Endothelial cell of umbilical vein (primary cell): ENCODE measurements at regions not wholly inside any gene's neighbourhood (a gene's known extent, or its start where the extent isn't known, plus 50 kb on each side); places are given as distances from the start of the nearest gene placed in this dataset.
A peak's percentile ranks its signal among the peaks of the same experiment; 100 is the strongest.

ENCODE experiments used
- EZH2 ChIP-seq: IDR thresholded peaks from 2 replicates; pipeline ENCODE4 v1.6.1; 2012; ENCODE audit warnings: borderline replicate concordance, low read depth, mild to moderate bottlenecking, moderate library complexity, low read length, inconsistent platforms; ENCODE audit not compliant: severe bottlenecking
- JUN ChIP-seq: IDR thresholded peaks from 2 replicates; pipeline ENCODE4 v1.6.1; 2011; ENCODE audit warnings: borderline replicate concordance, low read depth; ENCODE audit not compliant: insufficient read length, insufficient read depth
- POLR2A ChIP-seq: IDR thresholded peaks from 2 replicates; pipeline ENCODE4 v1.6.1; 2012; ENCODE audit warnings: low read depth, mild to moderate bottlenecking, control low read depth, low read length
- POLR2AphosphoS5 ChIP-seq: IDR thresholded peaks from 2 replicates; pipeline ENCODE4 v1.6.1; 2012; ENCODE audit warnings: low read depth, mild to moderate bottlenecking, control low read depth, low read length, moderate library complexity; ENCODE audit not compliant: insufficient read depth
- TF ChIP-seq, protein P1 (sequence below), 2 donors: IDR thresholded peaks; 1 replicate in 1 of 2; 2 replicates in 1 of 2; pipeline ENCODE4 v1.5.1; 2011; ENCODE audit warnings: low read length in 2 of 2, mild to moderate bottlenecking in 2 of 2, moderate library complexity in 2 of 2, control low read depth in 1 of 2, inconsistent platforms in 1 of 2, low read depth in 1 of 2; ENCODE audit not compliant: insufficient read depth in 1 of 2; ENCODE audit errors: extremely low read depth in 1 of 2
- TF ChIP-seq, protein P2 (sequence below): IDR thresholded peaks from 2 replicates; pipeline ENCODE4 v1.6.1; 2011; ENCODE audit not compliant: insufficient read depth, insufficient read length

- no peak for TF ChIP-seq POLR2A
- TF ChIP-seq, protein P1, sequence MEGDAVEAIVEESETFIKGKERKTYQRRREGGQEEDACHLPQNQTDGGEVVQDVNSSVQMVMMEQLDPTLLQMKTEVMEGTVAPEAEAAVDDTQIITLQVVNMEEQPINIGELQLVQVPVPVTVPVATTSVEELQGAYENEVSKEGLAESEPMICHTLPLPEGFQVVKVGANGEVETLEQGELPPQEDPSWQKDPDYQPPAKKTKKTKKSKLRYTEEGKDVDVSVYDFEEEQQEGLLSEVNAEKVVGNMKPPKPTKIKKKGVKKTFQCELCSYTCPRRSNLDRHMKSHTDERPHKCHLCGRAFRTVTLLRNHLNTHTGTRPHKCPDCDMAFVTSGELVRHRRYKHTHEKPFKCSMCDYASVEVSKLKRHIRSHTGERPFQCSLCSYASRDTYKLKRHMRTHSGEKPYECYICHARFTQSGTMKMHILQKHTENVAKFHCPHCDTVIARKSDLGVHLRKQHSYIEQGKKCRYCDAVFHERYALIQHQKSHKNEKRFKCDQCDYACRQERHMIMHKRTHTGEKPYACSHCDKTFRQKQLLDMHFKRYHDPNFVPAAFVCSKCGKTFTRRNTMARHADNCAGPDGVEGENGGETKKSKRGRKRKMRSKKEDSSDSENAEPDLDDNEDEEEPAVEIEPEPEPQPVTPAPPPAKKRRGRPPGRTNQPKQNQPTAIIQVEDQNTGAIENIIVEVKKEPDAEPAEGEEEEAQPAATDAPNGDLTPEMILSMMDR (IDR thresholded peaks at IDR 0.05; ENCODE audit: extremely low read depth in 1 of 2, insufficient read depth in 1 of 2, low read depth in 1 of 2, low read length in 2 of 2), result peak; percentile 82
- no peak for TF ChIP-seq POLR2AphosphoS5
- TF ChIP-seq, protein P2, sequence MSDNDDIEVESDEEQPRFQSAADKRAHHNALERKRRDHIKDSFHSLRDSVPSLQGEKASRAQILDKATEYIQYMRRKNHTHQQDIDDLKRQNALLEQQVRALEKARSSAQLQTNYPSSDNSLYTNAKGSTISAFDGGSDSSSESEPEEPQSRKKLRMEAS, result no peak
- no peak for TF ChIP-seq JUN
- TF ChIP-seq EZH2, result no peak
Observed at GRCh38 chr14:65222440-65222858, 120.1 kb upstream of the MAX start.
